VCaP (cell line): ENCODE measurements at regions not wholly inside any gene's neighbourhood (a gene's known extent, or its start where the extent isn't known, plus 50 kb on each side); places are given as distances from the start of the nearest gene placed in this dataset.

ENCODE experiments used
- H3K27ac ChIP-seq: fragments of 450-650 bp; 2 replicates; pipeline ENCODE4 v1.5.1; 2017
- CTCF ChIP-seq: fragments of 450-650 bp; conservative IDR thresholded peaks from 2 replicates; pipeline ENCODE4 v1.5.1; 2017; ENCODE audit warnings: mild to moderate bottlenecking, moderate library complexity

- H3K27ac ChIP-seq: no peak overlapping the region
- no peak for TF ChIP-seq CTCF
These were observed 68.7 kb upstream of the RNF7 start for GRCh38 chr3:141669434-141669833.

GRCh38 chr3:141677701-141678100 lies 60.4 kb upstream of the RNF7 start:
- no peak overlapping the region for H3K27ac ChIP-seq
- TF ChIP-seq CTCF: no peak

GRCh38 chr3:141680620-141681389 lies 57.3 kb upstream of the RNF7 start:
- TF ChIP-seq CTCF: no peak
- H3K27ac ChIP-seq: peak overlapping the region; percentile 41; the same call in 1 of the 2 replicates

GRCh38 chr3:141681390-141681780 lies 56.7 kb upstream of the RNF7 start:
- no peak for TF ChIP-seq CTCF
- peak overlapping the region; percentile 41; the same call in 1 of the 2 replicates for H3K27ac ChIP-seq

- no peak for TF ChIP-seq CTCF
- no peak overlapping the region for H3K27ac ChIP-seq
These were observed 56.1 kb upstream of the RNF7 start for GRCh38 chr3:141682007-141682406.

GRCh38 chr3:141682921-141683320 lies 55.2 kb upstream of the RNF7 start:
- no peak for TF ChIP-seq CTCF
- H3K27ac ChIP-seq: no peak overlapping the region

GRCh38 chr3:141684758-141685157 lies 53.3 kb upstream of the RNF7 start:
- no peak for TF ChIP-seq CTCF
- no peak overlapping the region for H3K27ac ChIP-seq
